ENCODE measurements at regions not wholly inside any gene's neighbourhood (a gene's known extent, or its start where the extent isn't known, plus 50 kb on each side); places are given as distances from the start of the nearest gene placed in this dataset.

DNA sequence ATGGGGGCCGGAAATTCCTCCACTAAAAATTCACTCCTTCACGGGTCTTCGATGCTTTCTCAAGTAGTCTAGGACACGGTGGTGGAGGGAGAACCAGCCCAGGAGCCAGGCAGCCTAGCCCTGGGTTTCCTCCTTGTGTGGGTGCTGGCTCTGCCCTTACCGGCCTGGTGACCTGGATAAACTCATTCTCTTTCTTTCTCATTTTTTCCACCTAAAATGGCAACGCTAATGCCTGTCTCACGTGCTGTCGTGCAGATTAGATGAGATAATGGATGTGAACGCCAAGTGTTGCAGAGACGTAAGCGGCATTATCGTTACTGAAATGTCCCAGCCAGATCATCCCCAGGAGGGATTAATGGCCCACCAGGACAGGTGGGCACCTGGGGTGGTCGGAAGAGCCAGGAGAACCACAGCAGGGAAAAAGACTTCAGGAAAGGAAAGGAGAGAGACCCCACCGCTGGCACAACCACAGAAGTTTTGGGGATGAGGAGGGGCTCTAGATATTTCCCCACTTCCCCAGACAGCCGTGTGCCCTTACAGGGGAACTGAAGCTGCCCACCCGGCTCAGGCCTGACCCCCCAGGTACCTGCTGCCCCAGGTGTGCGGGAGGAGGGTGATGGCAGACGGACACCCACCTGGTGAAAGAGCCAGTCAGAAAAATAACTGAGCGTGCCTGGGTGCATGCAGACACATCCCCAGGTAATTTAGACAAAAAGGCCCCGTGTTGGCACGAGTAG is 100.8 kb upstream of the ASAP2 start:
- no peak for DNase-seq (ENCODE audit: low read depth)

- no peak for DNase-seq (ENCODE audit: low read depth)
These were observed 100.3 kb upstream of the MBOAT2 start for GRCh38 chr2:9103663-9104277.

DNA sequence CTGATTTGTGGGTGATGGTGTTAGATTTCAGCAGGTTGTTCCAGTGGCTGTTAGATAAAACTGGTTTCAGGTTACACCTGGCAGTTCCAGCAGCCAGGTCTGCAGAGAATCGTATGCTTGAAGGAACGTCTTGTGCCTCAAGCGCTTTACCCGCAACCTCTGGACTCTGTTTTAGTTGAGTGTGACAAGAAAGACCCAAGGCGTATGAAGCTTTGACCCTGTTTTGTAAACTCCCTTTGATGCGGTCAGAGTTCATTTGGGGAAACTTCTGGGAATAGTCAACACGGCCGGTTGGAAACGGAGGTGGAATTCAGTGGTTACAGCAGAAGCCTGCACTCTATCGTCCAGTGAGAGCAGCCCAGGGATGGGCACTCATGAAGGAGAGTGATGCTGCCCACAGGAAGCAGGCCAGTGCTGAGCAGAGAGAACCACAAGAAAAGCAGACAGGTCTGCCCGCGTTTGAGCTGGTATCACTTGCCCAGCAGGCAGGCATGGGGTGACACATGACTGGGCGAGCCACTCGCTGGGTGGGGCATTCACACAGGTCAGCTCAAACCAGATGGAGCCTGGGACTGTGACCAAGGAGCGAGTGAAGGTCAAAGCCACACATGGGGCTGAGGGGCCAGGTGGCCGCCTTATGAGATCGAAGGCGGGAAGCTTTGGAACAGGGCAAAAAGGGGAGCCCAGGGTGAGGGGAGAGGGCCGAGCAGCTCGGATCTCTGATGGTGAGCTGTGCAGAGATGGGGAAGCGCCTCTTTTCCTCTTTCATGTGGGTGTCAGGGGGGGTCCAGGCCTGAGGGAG is 99.6 kb upstream of the MBOAT2 start:
- no peak for DNase-seq (ENCODE audit: low read depth)

DNA sequence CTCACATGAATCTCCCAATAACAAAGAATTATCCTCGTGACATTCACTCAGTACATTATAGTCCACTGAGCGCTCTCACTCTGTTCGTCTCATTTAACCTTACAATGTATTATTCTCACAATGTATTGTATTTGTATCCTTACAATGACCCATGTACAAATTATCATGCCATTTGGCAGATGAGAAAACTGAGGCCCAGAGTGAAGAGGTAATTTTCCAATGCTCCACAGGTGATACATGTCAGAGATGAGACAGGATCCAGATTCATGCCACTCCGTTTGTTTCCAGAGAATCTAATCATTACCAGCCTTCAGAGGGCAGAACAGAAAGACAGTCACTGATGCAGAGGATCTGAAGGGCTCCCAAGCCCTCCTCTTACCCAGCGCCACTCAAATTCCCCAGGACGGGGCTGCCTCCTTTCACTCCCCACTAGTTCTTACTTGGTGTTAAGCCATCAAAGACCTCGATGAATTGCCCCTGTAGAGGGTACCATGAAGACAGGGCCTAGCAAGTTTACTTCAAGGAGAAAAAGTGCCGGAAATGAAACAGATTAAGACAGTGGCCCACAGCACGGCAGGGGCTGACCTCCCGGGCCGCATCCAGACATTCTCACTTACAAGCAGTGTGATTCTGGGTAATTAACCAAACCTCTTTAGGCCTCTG is 98.4 kb upstream of the MBOAT2 start:
- DNase-seq (ENCODE audit: low read depth), result no peak

DNA sequence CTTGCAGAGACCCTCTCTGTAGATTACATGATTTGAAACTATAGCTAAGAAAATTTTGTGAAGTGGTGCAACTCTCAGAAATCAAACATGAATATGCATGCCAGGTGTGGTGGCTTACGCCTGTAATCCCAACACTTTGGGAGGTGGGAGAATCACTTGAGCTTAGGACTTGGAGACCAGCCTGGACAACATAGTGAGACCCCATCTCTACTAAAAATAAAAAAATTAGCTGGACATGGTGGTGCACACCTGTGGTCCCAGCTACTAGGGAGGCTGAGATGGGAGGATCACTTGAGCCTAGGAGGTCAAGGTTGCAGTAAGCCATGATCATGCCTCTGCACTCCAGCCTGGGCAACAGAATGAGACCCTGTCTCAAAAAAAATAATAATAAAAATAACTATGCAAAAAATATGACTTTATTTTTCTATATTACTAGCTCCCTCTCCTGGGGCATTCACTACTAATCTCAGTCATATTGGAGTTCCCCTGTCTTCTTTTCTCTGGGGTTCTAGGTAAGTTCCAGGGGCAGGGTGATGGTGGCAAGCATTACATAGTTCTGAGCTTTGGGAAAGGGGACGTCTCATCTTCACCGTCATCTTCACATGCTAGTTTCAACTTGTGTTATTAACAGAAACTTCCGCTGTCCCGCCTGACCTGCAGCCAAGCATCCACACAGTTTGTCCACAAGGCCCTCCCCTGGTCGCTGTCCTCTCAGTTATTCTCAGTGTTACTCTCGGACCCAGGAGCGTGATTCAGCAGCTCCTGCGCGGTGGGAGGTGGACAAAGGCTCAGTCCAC is 96.8 kb upstream of the MBOAT2 start:
- DNase-seq (ENCODE audit: low read depth), result no peak

DNA sequence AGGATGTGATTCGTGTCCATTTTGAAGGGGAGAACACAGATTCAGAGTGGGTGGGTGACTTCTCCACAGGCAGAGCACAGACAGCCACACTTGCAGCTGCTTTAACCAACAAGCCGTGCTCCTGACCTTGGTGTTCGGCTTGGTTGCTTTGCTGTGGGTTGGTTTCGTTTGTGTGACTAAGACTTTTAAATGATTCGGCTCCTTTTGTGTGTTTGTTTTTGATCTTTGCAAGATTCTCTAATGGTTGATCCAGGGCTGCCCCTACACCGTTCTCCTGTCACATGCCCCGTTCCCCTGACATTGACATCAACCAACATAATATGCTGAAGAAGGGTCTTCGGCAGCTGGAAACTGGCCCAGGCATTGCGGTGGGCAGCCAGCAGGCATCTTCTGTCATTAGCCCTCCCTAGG is 95.9 kb upstream of the MBOAT2 start:
- DNase-seq (ENCODE audit: low read depth), result peak; percentile 2

DNA sequence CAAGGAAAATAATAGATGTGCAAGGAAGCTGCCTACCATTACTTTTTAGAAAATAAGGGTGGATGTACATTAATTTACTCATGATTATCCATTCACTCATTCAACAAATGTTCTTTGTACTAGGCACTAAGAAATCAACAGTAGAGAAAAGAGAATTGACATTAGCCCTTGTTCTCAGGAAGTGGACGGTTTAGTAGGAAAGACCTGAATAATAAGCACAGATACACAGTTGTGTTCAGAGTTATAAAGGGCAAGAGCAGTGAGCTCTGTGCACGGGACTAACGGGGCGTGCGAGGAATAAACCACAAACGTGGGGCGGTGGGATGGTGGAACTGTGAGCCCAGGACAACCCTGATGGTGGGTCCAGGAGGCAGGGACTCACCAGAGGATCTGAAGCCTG is 94.4 kb upstream of the MBOAT2 start:
- no peak for DNase-seq (ENCODE audit: low read depth)

GRCh38 chr2:9097239-9097638 is 93.8 kb upstream of the MBOAT2 start:
- DNase-seq (ENCODE audit: low read depth), result no peak

DNA sequence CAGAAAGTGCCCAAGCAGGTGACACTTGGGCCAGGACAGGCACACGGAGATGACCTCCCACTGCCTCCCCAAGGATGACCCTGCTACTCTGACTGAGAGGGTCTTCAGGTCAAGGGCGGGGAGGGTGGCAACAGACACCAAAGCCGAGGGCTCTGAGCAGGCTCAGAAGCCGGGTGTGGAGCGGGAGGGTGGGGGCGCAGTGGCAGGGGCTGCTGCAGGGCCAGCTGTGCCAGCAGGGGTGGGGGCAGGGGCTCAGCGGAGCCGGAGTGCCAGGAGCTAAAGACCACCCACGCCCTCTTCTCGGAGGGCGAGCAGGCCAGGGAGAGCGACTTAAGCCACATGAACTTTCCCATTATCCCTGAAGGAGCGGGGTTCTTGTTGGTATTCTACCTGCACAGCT is 93.3 kb upstream of the MBOAT2 start:
- DNase-seq (ENCODE audit: low read depth), result no peak

- no peak for DNase-seq (ENCODE audit: low read depth)
These were observed 92.2 kb upstream of the MBOAT2 start for GRCh38 chr2:9095690-9096089.

DNA sequence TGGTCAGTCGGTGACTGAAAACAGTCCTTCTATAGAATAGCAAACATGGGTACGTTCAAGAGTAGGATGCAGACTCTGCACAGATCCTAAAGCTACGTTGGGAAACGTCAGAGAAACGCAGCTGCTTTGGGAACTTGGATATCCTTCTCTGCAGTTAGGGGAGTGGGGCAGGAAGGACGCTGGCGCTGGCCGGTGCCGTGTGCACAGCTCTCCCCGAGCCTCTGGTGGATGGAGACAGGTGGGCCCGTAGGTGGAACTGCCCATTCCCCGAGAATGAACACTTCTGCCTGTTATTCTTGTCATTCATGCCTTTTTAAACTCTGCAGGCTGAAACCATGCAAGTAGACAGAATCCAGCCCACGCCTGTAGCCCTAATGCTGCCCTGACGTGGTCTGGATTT is 91.7 kb upstream of the MBOAT2 start:
- DNase-seq (ENCODE audit: low read depth), result no peak

DNA sequence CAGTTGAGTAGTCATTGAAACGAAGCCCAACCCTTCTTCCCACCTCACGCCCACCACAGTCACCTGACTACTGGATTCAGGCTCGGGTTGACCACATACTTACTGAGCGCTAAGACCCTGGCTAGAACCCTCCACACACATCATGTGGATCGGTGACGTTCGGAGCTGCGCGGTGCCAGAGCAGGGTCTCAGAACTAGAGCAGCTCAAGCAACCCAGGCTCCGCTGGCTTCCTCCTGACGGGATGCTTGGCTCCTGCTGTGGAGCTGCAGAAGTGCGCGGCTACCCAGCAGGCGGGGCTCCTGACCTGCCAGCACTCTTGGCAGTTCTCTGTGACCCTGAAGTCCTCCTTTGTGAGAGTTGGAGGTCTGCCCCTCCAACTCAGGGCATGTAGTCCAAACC is 90.6 kb upstream of the MBOAT2 start:
- DNase-seq (ENCODE audit: low read depth), result no peak

- DNase-seq (ENCODE audit: low read depth), result no peak
These were observed 89.8 kb upstream of the MBOAT2 start for GRCh38 chr2:9093324-9093723.

DNA sequence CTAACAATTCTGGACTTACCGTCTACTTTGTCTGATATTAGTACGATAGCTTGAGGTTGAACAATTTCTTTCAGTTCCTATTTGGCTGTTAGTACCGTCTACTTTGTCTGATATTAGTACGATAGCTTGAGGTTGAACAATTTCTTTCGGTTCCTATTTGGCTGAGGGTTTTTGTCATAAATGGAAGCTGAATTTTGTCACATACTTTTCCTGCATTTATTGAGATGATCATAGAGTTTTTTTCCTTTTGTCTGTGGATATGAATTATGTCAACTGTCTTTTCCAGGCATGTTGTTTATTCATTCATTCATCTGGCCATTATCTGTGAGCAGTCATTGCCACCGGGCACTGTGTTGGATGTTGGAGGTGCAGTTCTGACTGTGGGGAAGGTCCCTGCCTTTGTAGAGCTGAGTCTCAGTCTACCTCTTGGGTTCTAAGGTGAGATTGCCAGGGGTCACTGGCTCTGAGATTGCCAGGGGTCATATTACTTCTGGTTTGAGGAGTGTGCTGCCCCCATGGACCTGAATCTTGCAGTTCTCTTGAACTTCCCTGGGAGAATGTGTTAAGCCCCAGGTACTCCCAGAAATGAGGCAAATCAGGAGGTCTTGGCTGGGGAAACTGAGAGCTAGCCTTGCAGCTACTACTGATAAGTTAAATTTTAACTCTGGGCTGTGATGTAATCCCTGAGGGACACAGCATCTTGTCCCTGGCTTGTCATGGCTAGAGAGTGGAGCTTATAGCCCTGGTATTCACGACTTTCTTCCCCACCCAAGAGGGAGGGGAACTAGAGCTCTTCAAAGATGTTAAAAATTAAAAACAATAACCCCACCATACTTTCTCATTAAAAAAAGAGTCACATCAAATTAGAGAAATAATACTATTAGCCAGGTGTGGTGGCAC is 89.1 kb upstream of the MBOAT2 start:
- DNase-seq (ENCODE audit: low read depth), result no peak

DNA sequence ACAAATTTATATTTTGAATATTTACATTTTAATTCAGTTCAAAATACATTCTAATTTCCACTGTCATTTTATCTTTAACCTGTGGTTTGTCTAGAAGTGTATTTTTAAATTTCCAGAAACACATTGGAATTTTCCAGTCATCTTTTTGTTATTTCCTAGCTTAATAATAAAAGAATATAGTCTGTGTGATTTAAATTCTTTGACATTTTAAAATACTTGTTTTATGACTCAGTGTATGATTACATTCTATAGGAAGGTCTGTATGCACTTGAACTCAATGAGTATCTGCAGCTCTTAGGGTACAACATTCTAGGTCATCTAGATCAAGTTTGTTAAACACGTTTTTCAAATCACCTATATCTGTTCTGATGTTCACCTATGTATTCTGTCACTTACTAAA is 88.3 kb upstream of the MBOAT2 start:
- no peak for DNase-seq (ENCODE audit: low read depth)

DNA sequence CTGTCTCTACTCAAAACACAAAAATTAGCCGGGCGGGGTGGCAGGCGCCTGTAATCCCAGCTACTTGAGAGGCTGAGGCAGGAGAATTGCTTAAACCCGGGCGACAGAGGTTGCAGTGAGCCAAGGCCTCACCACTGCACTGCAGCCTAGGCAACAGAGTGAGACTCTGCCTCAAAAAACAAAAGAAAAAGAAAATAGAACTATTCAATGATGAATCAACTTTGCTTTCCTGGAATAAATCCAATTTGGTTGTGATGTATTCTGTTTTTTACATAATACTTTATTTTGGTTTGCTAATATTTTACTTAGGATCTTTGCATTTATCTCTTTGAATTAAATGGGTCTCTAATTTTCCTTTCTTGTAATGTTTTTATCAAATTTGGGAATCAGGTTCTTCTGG is 86.3 kb upstream of the MBOAT2 start:
- DNase-seq (ENCODE audit: low read depth), result no peak

DNA sequence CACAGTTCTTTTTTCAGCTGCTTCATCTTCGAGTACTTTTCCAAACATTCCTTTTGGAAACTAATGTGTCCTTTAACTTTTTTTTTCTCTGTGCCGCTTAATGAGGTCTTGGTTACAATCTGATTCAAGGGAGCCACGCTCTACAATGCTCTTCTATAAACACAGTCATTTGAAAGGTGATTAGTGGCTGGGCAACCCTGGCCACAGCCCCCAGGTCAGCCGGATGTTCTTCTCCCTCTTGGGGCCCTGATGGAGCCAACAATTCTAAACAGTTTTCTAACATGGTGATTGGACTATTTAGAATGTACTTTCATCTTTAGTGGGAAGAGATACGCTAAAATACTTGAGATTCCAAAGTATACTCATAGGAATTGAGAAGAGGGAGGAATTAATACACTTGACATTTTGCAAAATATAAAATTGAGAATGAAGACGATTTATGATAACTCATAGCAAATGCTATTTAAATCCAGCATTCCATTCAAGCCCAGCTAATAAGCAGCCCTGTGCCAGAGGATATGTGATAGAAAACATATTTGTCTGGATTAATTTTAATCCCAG is 83.7 kb upstream of the MBOAT2 start:
- DNase-seq (ENCODE audit: low read depth), result no peak

DNA sequence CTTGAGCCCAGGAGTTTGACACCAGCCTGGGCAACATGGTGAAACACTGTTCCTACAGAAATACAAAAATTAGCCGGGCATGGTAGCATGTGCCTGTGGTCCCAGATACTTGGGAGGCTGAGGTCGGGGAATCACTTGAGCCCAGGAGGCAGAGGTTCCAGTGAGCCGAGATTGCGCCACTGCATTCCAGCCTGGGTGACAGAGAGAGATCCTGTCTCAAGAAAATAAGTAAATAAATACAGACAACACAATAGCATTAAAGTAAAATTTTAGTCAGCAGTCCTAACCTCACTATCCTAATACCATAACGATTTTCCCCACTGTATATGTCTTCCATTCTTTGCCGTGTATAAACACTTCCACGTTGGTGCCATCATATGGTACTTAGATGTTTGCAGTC is 83.0 kb upstream of the MBOAT2 start:
- no peak for DNase-seq (ENCODE audit: low read depth)

DNA sequence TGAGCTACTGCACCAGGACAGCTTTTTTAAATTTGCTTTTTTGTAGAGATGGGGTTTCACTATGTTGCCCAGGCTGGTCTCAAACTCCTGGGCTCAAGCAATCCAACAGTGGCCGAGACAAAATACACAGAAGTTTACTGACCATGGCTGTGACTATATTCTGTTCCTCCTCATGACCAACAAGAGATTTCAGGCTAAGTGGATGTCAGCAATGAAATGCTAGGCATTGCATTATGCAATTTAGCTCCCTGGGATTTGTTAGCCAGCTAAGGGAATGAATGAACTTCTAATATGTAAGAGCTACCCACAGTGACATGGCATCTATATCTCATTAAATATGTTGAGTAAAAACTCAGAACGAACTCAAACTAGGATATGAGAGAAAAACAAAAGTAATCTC is 81.9 kb upstream of the MBOAT2 start:
- no peak for DNase-seq (ENCODE audit: low read depth)

DNA sequence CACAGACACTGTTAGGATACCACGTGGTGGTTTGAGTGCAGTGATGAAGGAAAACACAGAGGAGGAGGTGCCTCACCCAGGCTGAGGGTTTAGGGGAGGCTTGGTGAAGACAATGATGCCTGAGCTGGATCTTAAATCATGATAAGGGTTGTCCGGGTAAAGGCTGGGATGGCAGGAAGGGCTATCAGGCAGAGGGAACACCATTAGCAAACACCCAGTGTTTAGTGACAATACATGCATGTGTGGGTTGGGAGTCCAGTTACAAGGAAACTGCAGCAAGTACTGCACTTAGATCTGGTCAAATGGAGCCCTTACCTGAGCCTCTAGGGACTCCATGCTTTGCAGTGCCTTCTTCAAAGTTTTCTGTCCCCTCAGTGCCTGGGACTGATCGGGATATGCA is 79.8 kb upstream of the MBOAT2 start:
- no peak for DNase-seq (ENCODE audit: low read depth)

GRCh38 chr2:9082158-9082557 is 78.7 kb upstream of the MBOAT2 start:
- no peak for DNase-seq (ENCODE audit: low read depth)
